Adrenal gland (tissue), 9 donors: ENCODE measurements at regions not wholly inside any gene's neighbourhood (a gene's known extent, or its start where the extent isn't known, plus 50 kb on each side); places are given as distances from the start of the nearest gene placed in this dataset.
"Not testable (repeated sequence)": the region's sequence is repeated elsewhere in the genome, so short reads cannot be mapped to it uniquely, and the experiment has no call there.

Experiments used
- DNase-seq, 7 donors: peaks; one replicate each; pipeline ENCODE4 v3.0.0-alpha.2; 2019 to 2020
- H3K27ac ChIP-seq, 5 donors: fragments of 200-600 bp; sonication (generic) in 4 of 5; 1 replicate in 3 of 5; 2 replicates in 2 of 5; pipeline versions ENCODE4 v1.5.1 to v1.8.0; 2016 to 2020; ENCODE audit warnings: mild to moderate bottlenecking in 1 of 5
- H3K27me3 ChIP-seq: fragments of 200-600 bp; 2 replicates; pipeline ENCODE4 v1.8.0; 2021
- H3K36me3 ChIP-seq, 2 donors: fragments of 200-600 bp; replicated peaks in 1 of 2; 1 replicate in 1 of 2; 2 replicates in 1 of 2; pipeline versions ENCODE4 v1.5.1 to v1.8.0; 2018 to 2022
- H3K4me1 ChIP-seq, 2 donors: fragments of 200-600 bp; replicated peaks in 1 of 2; 1 replicate in 1 of 2; 2 replicates in 1 of 2; pipeline versions ENCODE4 v1.5.1 to v1.8.0; 2018 to 2021
- H3K4me3 ChIP-seq, 4 donors: fragments of 200-600 bp; sonication (generic) in 3 of 4; one replicate each; pipeline ENCODE4 v1.5.1; 2016 to 2018
- H3K9me3 ChIP-seq, 3 donors: fragments of 200-600 bp; sonication (generic) in 1 of 3; replicated peaks in 1 of 3; 1 replicate in 2 of 3; 2 replicates in 1 of 3; pipeline versions ENCODE4 v1.5.1 to v1.8.0; 2016 to 2021
- CTCF ChIP-seq, 6 experiments: fragments of 450-650 bp in 4 of 6; fragments of 200-600 bp in 2 of 6; sonication (generic) in 1 of 6; IDR thresholded peaks; 1 replicate in 5 of 6; 2 replicates in 1 of 6; pipeline versions ENCODE4 v1.5.1 to v1.8.0; 2016 to 2021; ENCODE audit warnings: antibody characterized with exemption in 6 of 6, mild to moderate bottlenecking in 2 of 6, moderate library complexity in 1 of 6
- POLR2A ChIP-seq, 2 donors: fragments of 450-650 bp; IDR thresholded peaks; one replicate each; pipeline ENCODE4 v1.6.1; 2017; ENCODE audit warnings: antibody characterized with exemption in 2 of 2, mild to moderate bottlenecking in 2 of 2, moderate library complexity in 1 of 2
- WGBS, 4 donors: extraction: QIAGEN DNeasy Blood & Tissue Kit in 2 of 4; methylation state at CpG; one replicate each; pipeline versions ENCODE4 v1.1.5 to v1.1.7; 2013 to 2017; 5-methylcytosine and 5-hydroxymethylcytosine counted together
- intact Hi-C, 2 donors: fragments of 100-400 bp; cut with DNase I; formaldehyde crosslinking; loops; one replicate each; pipeline versions ENCODE4 v1.14.1 to v1.15.0; 2022 to 2023
- donor health status: healthy with polysubstance abuse.
- donor health status: Bipolar disorder and iron deficiency.
- donor health status: DM: yes; HTN: yes; CAD: no.
- donor health status: DM: no; HTN: no; CAD: no.
- donor health status: DM: no; HTN: no; CAD: no.

DNA sequence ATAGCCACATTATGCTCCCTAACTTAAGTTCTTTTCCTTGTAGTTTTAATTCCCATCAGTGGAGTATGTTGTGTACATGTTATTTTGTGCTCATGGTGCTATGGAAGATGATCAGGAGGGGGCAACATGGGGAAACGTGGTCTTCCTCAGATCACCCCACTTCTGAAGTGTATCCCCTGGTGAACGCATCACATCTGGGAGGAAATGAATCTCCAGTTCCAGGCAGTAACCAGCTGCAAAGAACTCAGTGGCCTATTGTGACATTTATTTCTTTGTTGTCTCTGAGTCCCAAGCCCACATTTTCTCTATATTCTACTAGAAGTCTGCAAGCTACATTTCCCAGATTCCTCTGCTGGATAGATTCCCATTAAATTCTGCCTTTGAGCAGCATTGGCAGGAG, 217.0 kb downstream of the SATB1 start:
- no peak overlapping the region for H3K27ac ChIP-seq
- H3K4me3 ChIP-seq = no peak overlapping the region
- no peak for TF ChIP-seq CTCF (IDR thresholded peaks at IDR 0.05)
- no peak for TF ChIP-seq POLR2A (IDR thresholded peaks at IDR 0.05)
- no peak for DNase-seq
- no peaks in the 10 kb centered on the region for H3K27me3 ChIP-seq
- 50 to 67% (median 64%) methylated on average over 2 of the region's 2 CpGs for WGBS, 4 donors
- no peaks in the 10 kb centered on the region for H3K4me1 ChIP-seq
- H3K9me3 ChIP-seq = no peaks in the 10 kb centered on the region
- intact Hi-C loops = no loop called here
- no peaks in the 10 kb centered on the region for H3K36me3 ChIP-seq

DNA sequence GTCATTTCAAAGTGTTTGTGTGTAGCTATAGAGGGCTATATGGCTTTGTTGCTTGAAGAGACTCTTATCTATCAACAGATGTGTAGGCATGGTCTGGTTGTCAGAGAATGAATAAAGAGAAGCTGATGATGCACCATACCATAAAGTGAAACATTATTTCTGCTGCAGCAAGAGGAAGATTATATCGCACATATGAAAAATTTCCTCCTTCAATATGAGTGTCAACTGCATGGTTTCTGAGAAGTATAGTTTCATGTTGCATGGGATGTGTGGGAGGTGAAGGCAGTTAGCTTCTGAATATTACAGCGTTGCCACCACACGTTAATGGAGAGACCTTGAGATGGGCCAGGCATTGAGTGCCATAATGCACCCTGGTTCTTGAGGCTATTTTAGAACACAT, 217.9 kb downstream of the SATB1 start:
- intact Hi-C loops = no loop called here
- H3K4me3 ChIP-seq = no peak overlapping the region
- no peaks in the 10 kb centered on the region for H3K4me1 ChIP-seq
- WGBS, 4 donors = 78 to 87% (median 82%) methylated on average over 3 of the region's 3 CpGs
- H3K36me3 ChIP-seq = no peaks in the 10 kb centered on the region
- H3K27ac ChIP-seq = no peak overlapping the region
- H3K9me3 ChIP-seq = no peaks in the 10 kb centered on the region
- DNase-seq = no peak
- H3K27me3 ChIP-seq = no peaks in the 10 kb centered on the region
- TF ChIP-seq POLR2A (IDR thresholded peaks at IDR 0.05) (no peak), CTCF (IDR thresholded peaks at IDR 0.05) (no peak)

DNA sequence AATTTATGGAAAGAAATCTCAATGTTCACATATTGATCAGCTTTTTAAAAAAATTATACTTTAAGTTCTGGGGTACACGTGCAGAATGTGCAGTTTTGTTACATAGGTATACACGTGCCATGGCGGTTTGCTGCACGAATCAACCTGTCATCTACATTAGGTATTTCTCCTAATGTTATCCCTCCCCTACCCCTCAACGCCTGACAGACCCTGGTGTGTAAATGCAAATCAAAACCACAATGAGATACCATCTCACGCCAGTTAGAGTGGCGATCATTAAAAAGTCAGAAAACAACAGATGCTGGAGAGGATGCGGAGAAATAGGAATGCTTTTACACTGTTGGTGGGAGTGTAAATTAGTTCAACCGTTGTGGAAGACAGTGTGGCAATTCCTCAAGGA, 219.4 kb downstream of the SATB1 start:
- H3K36me3 ChIP-seq, H3K9me3 ChIP-seq, DNase-seq, H3K4me3 ChIP-seq, H3K27ac ChIP-seq, intact Hi-C loops, H3K4me1 ChIP-seq, H3K27me3 ChIP-seq: not testable (repeated sequence)
- 85 to 90% (median 88%) methylated on average over 9 of the region's 9 CpGs for WGBS, 4 donors

GRCh38 chr3:18201315-18201714, 223.8 kb downstream of the SATB1 start:
- intact Hi-C loops = no loop called here
- no peaks in the 10 kb centered on the region for H3K27me3 ChIP-seq
- no peaks in the 10 kb centered on the region for H3K36me3 ChIP-seq
- no peak overlapping the region for H3K27ac ChIP-seq
- H3K4me3 ChIP-seq = no peak overlapping the region
- no peaks in the 10 kb centered on the region for H3K4me1 ChIP-seq
- H3K9me3 ChIP-seq = no peaks in the 10 kb centered on the region
- no peak for DNase-seq
- TF ChIP-seq CTCF (IDR thresholded peaks at IDR 0.05) = no peak
- no peak for TF ChIP-seq POLR2A (IDR thresholded peaks at IDR 0.05)

DNA sequence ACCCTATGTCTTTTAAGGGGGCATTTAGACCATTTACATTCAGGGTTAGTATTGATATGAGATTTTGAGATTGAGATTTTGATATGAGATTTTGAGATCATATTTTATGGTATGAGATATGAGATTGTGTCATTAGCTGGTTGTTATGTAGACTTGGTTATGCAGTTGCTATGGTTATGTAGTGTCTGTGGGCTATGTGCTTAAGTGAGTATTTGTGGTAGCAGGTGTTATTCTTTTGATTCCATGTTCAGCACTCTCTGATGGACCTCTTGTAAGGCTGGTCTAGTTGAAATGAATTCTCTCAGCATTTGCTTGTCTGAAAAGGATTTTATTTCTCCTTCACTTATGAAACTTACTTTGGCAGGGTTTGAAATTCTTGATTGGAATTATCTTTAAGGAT, 225.4 kb downstream of the SATB1 start:
- H3K27me3 ChIP-seq = no peaks in the 10 kb centered on the region
- DNase-seq = no peak
- H3K9me3 ChIP-seq = no peaks in the 10 kb centered on the region
- no peaks in the 10 kb centered on the region for H3K4me1 ChIP-seq
- H3K4me3 ChIP-seq = no peak overlapping the region
- intact Hi-C loops = no loop called here
- H3K27ac ChIP-seq = no peak overlapping the region
- H3K36me3 ChIP-seq = no peaks in the 10 kb centered on the region
- TF ChIP-seq POLR2A (IDR thresholded peaks at IDR 0.05) (no peak), CTCF (IDR thresholded peaks at IDR 0.05) (no peak)
